ENCODE measurements at regions not wholly inside any gene's neighbourhood (a gene's known extent, or its start where the extent isn't known, plus 50 kb on each side); places are given as distances from the start of the nearest gene placed in this dataset.

DNA sequence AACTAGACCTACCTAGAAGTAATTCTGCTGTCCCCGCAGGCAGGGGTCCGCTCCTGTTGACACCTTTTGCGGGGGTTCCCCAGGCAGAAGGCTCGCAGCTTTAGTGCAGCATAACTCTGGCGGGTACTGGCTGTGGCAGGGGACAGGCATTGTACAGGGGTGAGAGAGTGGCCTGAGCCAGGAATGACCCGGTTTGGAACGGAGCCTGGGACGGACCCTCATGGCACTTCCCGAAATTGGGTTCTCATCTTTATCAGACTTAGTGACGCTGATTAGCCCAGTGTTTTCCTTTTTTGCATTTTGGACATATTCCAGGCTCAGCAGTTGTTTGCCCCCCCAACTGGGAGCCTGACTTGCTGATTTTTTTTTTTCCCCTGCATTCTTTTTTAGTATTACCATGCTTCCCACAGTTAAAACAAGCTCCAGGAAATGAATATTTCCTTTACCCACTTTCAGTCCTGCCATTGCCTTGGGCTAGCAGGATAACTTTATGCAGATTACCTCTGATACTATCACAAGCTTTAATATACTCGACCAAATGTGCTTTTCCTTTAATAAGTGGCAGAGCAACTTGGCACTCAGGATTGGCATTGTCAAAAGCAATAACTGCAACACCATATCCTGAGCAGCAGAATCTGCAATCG is 55.8 kb upstream of the WDR1 start:
- Histone ChIP-seq H4K20me1 (ENCODE audit: insufficient read depth, low read length) (no peaks in the 10 kb centered on the region), H3K4me1 (ENCODE audit: insufficient read depth, low read length) (no peaks in the 10 kb centered on the region), H3K4me3 (ENCODE audit: low read depth in 1 of 2, low read length in 2 of 2) (no peak overlapping the region), H3K9me3 (ENCODE audit: insufficient read depth, low read length, severe bottlenecking) (no peaks in the 10 kb centered on the region), H3K27ac (ENCODE audit: low read length) (no peak overlapping the region), H3K79me2 (ENCODE audit: insufficient read depth, low read length) (no peaks in the 10 kb centered on the region), H3K9ac (ENCODE audit: low read depth, low read length) (no peak overlapping the region), H3K36me3 (ENCODE audit: insufficient read depth, low read length) (no peaks in the 10 kb centered on the region), H2AFZ (ENCODE audit: low read depth, low read length) (no peak overlapping the region), H3K4me2 (ENCODE audit: insufficient read depth, low read length) (no peak overlapping the region), H3K27me3 (ENCODE audit: insufficient read depth, low read length, poor library complexity) (no peaks in the 10 kb centered on the region)
- TF ChIP-seq, protein P1, sequence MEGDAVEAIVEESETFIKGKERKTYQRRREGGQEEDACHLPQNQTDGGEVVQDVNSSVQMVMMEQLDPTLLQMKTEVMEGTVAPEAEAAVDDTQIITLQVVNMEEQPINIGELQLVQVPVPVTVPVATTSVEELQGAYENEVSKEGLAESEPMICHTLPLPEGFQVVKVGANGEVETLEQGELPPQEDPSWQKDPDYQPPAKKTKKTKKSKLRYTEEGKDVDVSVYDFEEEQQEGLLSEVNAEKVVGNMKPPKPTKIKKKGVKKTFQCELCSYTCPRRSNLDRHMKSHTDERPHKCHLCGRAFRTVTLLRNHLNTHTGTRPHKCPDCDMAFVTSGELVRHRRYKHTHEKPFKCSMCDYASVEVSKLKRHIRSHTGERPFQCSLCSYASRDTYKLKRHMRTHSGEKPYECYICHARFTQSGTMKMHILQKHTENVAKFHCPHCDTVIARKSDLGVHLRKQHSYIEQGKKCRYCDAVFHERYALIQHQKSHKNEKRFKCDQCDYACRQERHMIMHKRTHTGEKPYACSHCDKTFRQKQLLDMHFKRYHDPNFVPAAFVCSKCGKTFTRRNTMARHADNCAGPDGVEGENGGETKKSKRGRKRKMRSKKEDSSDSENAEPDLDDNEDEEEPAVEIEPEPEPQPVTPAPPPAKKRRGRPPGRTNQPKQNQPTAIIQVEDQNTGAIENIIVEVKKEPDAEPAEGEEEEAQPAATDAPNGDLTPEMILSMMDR (IDR thresholded peaks at IDR 0.05; ENCODE audit: borderline replicate concordance, extremely low read depth, low read length, poor library complexity, severe bottlenecking) = no peak
- no peak for TF ChIP-seq EZH2 (IDR thresholded peaks at IDR 0.05; ENCODE audit: borderline replicate concordance, low read depth, low read length, severe bottlenecking)
- no peak for DNase-seq
- no peak for ATAC-seq (ENCODE audit: insufficient read depth, low read depth)

GRCh38 chr4:10171055-10171454 is 54.5 kb upstream of the WDR1 start:
- no peak for ATAC-seq (ENCODE audit: insufficient read depth, low read depth)
- Histone ChIP-seq H3K27me3 (ENCODE audit: insufficient read depth, low read length, poor library complexity) (no peaks in the 10 kb centered on the region), H4K20me1 (ENCODE audit: insufficient read depth, low read length) (no peaks in the 10 kb centered on the region), H3K27ac (ENCODE audit: low read length) (no peak overlapping the region), H3K4me1 (ENCODE audit: insufficient read depth, low read length) (no peaks in the 10 kb centered on the region), H3K4me2 (ENCODE audit: insufficient read depth, low read length) (no peak overlapping the region), H3K9ac (ENCODE audit: low read depth, low read length) (no peak overlapping the region), H2AFZ (ENCODE audit: low read depth, low read length) (no peak overlapping the region), H3K4me3 (ENCODE audit: low read depth in 1 of 2, low read length in 2 of 2) (no peak overlapping the region), H3K79me2 (ENCODE audit: insufficient read depth, low read length) (no peaks in the 10 kb centered on the region), H3K36me3 (ENCODE audit: insufficient read depth, low read length) (no peaks in the 10 kb centered on the region), H3K9me3 (ENCODE audit: insufficient read depth, low read length, severe bottlenecking) (no peaks in the 10 kb centered on the region)
- DNase-seq = no peak
- TF ChIP-seq, protein P1 (IDR thresholded peaks at IDR 0.05; ENCODE audit: borderline replicate concordance, extremely low read depth, low read length, poor library complexity, severe bottlenecking) = no peak
- TF ChIP-seq EZH2 (IDR thresholded peaks at IDR 0.05; ENCODE audit: borderline replicate concordance, low read depth, low read length, severe bottlenecking) = no peak

GRCh38 chr4:10169839-10170387 is 53.3 kb upstream of the WDR1 start:
- Histone ChIP-seq H3K9ac (ENCODE audit: low read depth, low read length) (no peak overlapping the region), H3K27me3 (ENCODE audit: insufficient read depth, low read length, poor library complexity) (no peaks in the 10 kb centered on the region), H3K27ac (ENCODE audit: low read length) (no peak overlapping the region), H3K4me2 (ENCODE audit: insufficient read depth, low read length) (no peak overlapping the region), H3K36me3 (ENCODE audit: insufficient read depth, low read length) (no peaks in the 10 kb centered on the region), H3K4me3 (ENCODE audit: low read depth in 1 of 2, low read length in 2 of 2) (no peak overlapping the region), H3K9me3 (ENCODE audit: insufficient read depth, low read length, severe bottlenecking) (no peaks in the 10 kb centered on the region), H2AFZ (ENCODE audit: low read depth, low read length) (no peak overlapping the region), H3K79me2 (ENCODE audit: insufficient read depth, low read length) (no peaks in the 10 kb centered on the region), H3K4me1 (ENCODE audit: insufficient read depth, low read length) (no peaks in the 10 kb centered on the region), H4K20me1 (ENCODE audit: insufficient read depth, low read length) (no peaks in the 10 kb centered on the region)
- DNase-seq (no peak), ATAC-seq (ENCODE audit: insufficient read depth, low read depth) (no peak)
- no peak for TF ChIP-seq EZH2 (IDR thresholded peaks at IDR 0.05; ENCODE audit: borderline replicate concordance, low read depth, low read length, severe bottlenecking)
- TF ChIP-seq, protein P1 (IDR thresholded peaks at IDR 0.05; ENCODE audit: borderline replicate concordance, extremely low read depth, low read length, poor library complexity, severe bottlenecking) = no peak

Measured in DND-41 (cell line).